ENCODE measurements at regions not wholly inside any gene's neighbourhood (a gene's known extent, or its start where the extent isn't known, plus 50 kb on each side); places are given as distances from the start of the nearest gene placed in this dataset.

DNA sequence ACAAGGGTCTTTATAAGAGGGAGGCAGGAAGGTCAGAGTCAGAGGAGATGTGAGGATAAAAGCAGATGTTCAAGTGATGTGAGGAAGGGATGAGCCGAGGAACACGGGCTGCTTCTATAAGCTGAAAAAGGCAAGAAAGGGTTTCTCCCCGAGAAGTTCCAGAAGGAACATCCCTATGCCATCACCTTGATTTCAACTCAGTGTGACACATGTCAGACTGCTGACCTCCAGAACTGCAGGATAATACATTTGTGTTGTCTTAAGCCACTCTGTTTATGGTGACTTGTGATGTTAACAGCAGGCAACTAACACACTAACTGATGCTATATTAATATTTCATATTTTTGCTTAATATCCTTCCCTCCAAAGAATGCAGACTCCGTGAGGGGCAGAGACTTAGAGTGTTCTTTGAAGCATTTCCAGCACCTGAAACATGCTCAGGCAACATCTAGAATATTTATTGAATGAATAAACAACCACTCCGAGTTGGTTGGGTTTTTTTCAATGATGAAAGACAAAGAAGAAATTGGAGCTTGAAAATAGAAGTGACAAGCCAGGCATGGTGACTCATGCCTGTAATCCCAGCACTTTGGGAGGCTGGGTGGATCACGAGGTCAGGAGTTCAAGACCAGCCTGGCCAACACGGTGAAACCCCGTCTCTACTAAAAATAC is 77.6 kb upstream of the ADRA1B start:
- DNase-seq (ENCODE audit: low read depth): no peak
- TF ChIP-seq, protein P1, sequence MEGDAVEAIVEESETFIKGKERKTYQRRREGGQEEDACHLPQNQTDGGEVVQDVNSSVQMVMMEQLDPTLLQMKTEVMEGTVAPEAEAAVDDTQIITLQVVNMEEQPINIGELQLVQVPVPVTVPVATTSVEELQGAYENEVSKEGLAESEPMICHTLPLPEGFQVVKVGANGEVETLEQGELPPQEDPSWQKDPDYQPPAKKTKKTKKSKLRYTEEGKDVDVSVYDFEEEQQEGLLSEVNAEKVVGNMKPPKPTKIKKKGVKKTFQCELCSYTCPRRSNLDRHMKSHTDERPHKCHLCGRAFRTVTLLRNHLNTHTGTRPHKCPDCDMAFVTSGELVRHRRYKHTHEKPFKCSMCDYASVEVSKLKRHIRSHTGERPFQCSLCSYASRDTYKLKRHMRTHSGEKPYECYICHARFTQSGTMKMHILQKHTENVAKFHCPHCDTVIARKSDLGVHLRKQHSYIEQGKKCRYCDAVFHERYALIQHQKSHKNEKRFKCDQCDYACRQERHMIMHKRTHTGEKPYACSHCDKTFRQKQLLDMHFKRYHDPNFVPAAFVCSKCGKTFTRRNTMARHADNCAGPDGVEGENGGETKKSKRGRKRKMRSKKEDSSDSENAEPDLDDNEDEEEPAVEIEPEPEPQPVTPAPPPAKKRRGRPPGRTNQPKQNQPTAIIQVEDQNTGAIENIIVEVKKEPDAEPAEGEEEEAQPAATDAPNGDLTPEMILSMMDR (conservative IDR thresholded peaks at IDR 0.05; ENCODE audit: low read depth, low read length): no peak
- no peak overlapping the region for H3K4me3 ChIP-seq (ENCODE audit: low read length)

DNA sequence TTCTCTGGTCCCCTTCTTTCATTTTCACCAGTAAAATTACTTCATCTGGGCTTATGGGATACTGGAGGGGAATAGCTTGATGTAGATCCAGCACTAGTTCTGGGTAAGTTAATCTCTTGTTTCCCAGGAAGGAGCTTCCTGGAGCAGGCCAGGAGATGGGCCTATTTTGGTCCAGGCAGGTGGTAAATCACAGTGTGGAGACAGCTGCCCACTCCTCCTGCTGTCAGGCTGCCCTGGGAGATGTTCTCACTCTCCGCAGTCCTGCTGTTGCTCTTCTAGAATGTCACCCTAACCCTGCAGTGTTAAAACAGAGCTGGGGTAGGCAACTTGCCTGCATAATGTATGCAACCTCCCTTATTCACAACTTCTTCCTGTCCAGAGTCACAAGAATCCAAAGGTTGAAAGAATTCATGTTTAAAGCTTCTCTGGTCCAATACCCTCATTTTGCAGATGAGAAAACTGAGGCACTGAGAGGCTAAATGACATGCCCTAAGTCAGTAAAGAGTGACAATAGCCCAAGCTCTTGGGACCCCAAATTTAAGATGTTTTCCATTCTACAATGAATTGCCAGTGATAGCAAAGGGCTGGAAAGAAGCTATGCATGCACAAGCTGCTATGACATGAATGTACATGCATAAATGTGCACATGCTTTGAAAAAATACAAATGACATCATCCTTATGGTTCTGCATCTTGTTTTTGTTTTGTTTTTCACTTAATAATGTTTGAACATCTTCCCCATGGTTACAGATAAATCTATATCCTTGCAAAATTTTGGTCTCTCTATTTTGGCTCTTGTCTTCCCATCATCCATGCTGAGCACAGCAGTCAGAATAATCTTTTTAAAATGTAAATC is 71.8 kb upstream of the ADRA1B start:
- TF ChIP-seq, protein P1 (conservative IDR thresholded peaks at IDR 0.05; ENCODE audit: low read depth, low read length): no peak
- H3K4me3 ChIP-seq (ENCODE audit: low read length): no peak overlapping the region
- no peak for DNase-seq (ENCODE audit: low read depth)

DNA sequence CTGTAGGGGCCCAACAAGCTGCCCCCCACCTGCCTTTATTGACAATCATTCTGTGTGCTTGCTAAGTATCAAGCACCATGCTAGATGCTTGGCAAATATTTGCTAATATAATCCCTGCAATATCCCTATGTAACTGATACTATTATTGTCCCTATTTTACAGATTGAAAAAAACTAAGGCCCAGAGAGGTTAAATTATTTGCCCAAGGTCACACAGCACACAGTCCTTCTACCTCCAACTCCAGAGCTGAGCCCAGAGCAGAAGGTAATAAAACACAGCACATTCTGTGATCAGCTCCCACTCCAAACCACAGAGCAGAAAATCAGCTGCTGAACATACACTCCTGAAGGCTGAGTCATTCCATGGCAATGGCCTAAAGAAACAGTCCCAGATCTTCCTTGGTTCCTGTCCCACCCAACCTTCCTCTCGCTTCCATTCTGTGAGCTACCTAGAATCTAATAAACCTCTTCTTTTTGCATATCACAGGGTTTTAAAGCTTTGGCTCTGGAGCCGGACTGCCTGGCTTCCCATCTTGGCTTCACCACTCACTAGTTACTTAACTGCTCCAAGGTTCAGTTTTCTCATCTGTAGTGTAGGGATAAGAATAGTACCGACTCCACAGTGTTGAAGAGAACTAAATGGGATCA is 66.7 kb upstream of the ADRA1B start:
- TF ChIP-seq, protein P1 (conservative IDR thresholded peaks at IDR 0.05; ENCODE audit: low read depth, low read length): no peak
- no peak overlapping the region for H3K4me3 ChIP-seq (ENCODE audit: low read length)
- no peak for DNase-seq (ENCODE audit: low read depth)

DNA sequence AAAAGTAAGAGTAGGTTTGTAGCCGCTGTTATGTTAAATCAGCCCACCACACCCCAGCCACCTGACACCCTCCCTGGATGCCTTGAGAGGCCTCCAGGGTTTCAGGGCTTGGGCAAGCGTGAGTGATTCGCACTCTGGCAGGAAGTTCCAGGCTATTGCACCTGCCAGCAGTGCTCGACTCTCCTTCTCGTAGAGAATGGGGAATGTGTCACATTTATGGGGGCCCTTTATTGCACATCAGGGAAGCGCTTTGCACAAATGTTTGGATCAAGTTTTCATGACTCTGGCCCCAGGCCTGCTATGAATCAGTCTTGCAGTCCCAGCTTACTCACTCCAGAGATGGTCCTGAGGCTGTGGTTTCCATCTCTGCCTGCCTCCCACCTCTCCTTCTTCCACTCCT is 66.1 kb upstream of the ADRA1B start:
- TF ChIP-seq, protein P1 (conservative IDR thresholded peaks at IDR 0.05; ENCODE audit: low read depth, low read length): no peak
- DNase-seq (ENCODE audit: low read depth): no peak
- no peak overlapping the region for H3K4me3 ChIP-seq (ENCODE audit: low read length)

DNA sequence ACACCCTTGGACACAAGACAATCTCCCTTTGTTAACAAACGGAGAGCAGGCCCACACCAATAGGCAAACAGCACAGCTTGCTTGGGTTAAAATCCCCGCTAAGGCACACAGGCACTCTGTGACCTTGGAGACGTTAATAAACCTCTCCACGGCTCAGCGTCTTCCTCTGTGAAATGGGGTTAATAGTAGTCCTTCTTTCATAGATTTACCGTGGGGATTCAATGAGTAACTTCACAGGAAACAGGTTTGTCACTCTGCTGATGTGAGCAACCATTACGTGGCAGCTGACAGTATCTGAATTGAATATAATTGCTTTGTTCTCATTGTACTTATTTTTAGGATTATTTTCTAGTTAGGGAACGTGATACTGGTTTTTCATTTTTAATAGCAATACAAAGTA is 65.2 kb upstream of the ADRA1B start:
- TF ChIP-seq, protein P1 (conservative IDR thresholded peaks at IDR 0.05; ENCODE audit: low read depth, low read length): no peak
- no peak for DNase-seq (ENCODE audit: low read depth)
- H3K4me3 ChIP-seq (ENCODE audit: low read length): no peak overlapping the region

DNA sequence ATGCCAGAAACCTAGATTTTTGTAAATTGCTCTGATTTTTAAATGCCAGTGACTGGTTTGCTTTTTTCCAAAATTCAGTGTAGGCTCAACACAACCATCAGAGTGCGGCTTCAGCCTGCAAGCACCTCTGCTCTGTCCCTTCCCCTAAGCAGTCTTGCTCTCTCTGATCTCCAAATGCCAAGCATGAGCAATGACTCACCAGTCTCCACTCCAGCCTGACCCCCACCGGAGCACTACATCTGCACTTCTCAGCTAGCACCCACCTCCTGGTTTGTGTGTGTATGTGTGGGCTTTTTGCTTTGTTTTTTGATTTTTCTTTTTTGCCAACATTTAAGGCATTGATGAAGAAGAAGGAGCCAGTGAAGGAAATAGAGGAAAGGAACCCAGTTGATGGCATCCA is 61.4 kb upstream of the ADRA1B start:
- TF ChIP-seq, protein P1 (conservative IDR thresholded peaks at IDR 0.05; ENCODE audit: low read depth, low read length): no peak
- no peak for DNase-seq (ENCODE audit: low read depth)
- no peak overlapping the region for H3K4me3 ChIP-seq (ENCODE audit: low read length)

Data from retinal pigment epithelial cell (primary cell).